Middle frontal gyrus (tissue), 1 donor: ENCODE measurements at regions not wholly inside any gene's neighbourhood (a gene's known extent, or its start where the extent isn't known, plus 50 kb on each side); places are given as distances from the start of the nearest gene placed in this dataset.

Source experiments
- DNase-seq: peaks from one replicate; pipeline ENCODE4 v3.0.0-alpha.2; 2015; ENCODE audit warnings: low spot score; ENCODE audit errors: extremely low spot score

GRCh38 chr9:73643379-73644013, 491.8 kb downstream of the ANXA1 start:
- DNase-seq, result no peak

- DNase-seq, result no peak
These were observed 495.9 kb downstream of the ANXA1 start for GRCh38 chr9:73647560-73647959.

- DNase-seq, result no peak
These were observed 497.9 kb downstream of the ANXA1 start for GRCh38 chr9:73649552-73649951.

- DNase-seq, result no peak
These were observed 503.7 kb downstream of the ANXA1 start for GRCh38 chr9:73655363-73655762.

- no peak for DNase-seq
These were observed 504.2 kb downstream of the ANXA1 start for GRCh38 chr9:73655831-73656230.

GRCh38 chr9:73665253-73665652, 513.6 kb downstream of the ANXA1 start:
- DNase-seq, result no peak

- DNase-seq, result no peak
These were observed 516.1 kb downstream of the ANXA1 start for GRCh38 chr9:73667749-73668148.

- no peak for DNase-seq
These were observed 529.2 kb downstream of the ANXA1 start for GRCh38 chr9:73680831-73681230.

- no peak for DNase-seq
These were observed 531.1 kb downstream of the ANXA1 start for GRCh38 chr9:73682789-73683188.

- no peak for DNase-seq
These were observed 532.4 kb downstream of the ANXA1 start for GRCh38 chr9:73683862-73684591.

- DNase-seq, result no peak
These were observed 532.9 kb downstream of the ANXA1 start for GRCh38 chr9:73684601-73685000.

- no peak for DNase-seq
These were observed 534.1 kb downstream of the ANXA1 start for GRCh38 chr9:73685786-73686185.

- DNase-seq, result peak; percentile 15
These were observed 537.6 kb downstream of the ANXA1 start for GRCh38 chr9:73689051-73689870.

GRCh38 chr9:73701415-73702057, 549.9 kb downstream of the ANXA1 start:
- no peak for DNase-seq

GRCh38 chr9:73714294-73714693, 562.6 kb downstream of the ANXA1 start:
- DNase-seq, result no peak

GRCh38 chr9:73715591-73715990, 563.9 kb downstream of the ANXA1 start:
- DNase-seq, result no peak

GRCh38 chr9:73719660-73720059, 568.0 kb downstream of the ANXA1 start:
- DNase-seq, result no peak

GRCh38 chr9:73720601-73721000, 568.9 kb downstream of the ANXA1 start:
- DNase-seq, result no peak

GRCh38 chr9:73736270-73736669, 584.6 kb downstream of the ANXA1 start:
- DNase-seq, result no peak

- no peak for DNase-seq
These were observed 587.3 kb downstream of the ANXA1 start for GRCh38 chr9:73738741-73739530.

- DNase-seq, result no peak
These were observed 589.7 kb downstream of the ANXA1 start for GRCh38 chr9:73741316-73741715.
